WTC11 (cell line): ENCODE measurements at regions not wholly inside any gene's neighbourhood (a gene's known extent, or its start where the extent isn't known, plus 50 kb on each side); places are given as distances from the start of the nearest gene placed in this dataset.

ENCODE experiments used
- ATAC-seq: fragments of 200-7000 bp; cut with Tn5 transposase; 2 replicates; pipeline ENCODE4 v1.10.0; 2021; ENCODE audit warnings: mild to moderate bottlenecking, moderate library complexity
- CTCF ChIA-PET: fragments of 300-600 bp; sonication (Branson Sonifier 250); formaldehyde crosslinking; loops from one replicate; lab custom pipeline; 2021; ENCODE audit warnings: antibody characterized with exemption; lab: Charles Lee
- POLR2A ChIA-PET: fragments of 350-600 bp; sonication (Branson Sonifier 250); formaldehyde crosslinking; loops from one replicate; lab custom pipeline; 2021; ENCODE audit warnings: antibody characterized with exemption; lab: Charles Lee
- DNase-seq: peaks from one replicate; pipeline ENCODE4 v3.0.0; 2021; ENCODE audit warnings: low spot score
- H3K27ac Mint-ChIP-seq: 2 replicates; pipeline ENCODE4 v1.8.0; 2021; ENCODE audit warnings: mixed read lengths
- H3K27me3 Mint-ChIP-seq: 2 replicates; pipeline ENCODE4 v1.8.0; 2021; ENCODE audit warnings: low read depth, mild to moderate bottlenecking, moderate library complexity, mixed read lengths
- H3K36me3 Mint-ChIP-seq: 2 replicates; pipeline ENCODE4 v1.8.0; 2021; ENCODE audit warnings: mixed read lengths
- H3K4me1 Mint-ChIP-seq: 2 replicates; pipeline ENCODE4 v1.8.0; 2022; ENCODE audit warnings: mixed read lengths
- H3K4me3 Mint-ChIP-seq: 2 replicates; pipeline ENCODE4 v1.8.0; 2021; ENCODE audit warnings: mild to moderate bottlenecking, moderate library complexity, mixed read lengths
- H3K9me3 Mint-ChIP-seq: 2 replicates; pipeline ENCODE4 v1.8.0; 2021; ENCODE audit warnings: mixed read lengths
- ATF3 ChIP-seq: sonication (generic); formaldehyde crosslinking; conservative IDR thresholded peaks from 2 replicates; pipeline ENCODE4 v1.8.1; 2022; ENCODE audit warnings: mild to moderate bottlenecking, missing genetic modification reagents
- CREB1 ChIP-seq: sonication (generic); formaldehyde crosslinking; IDR thresholded peaks from 2 replicates; pipeline ENCODE4 v1.8.0; 2023; ENCODE audit warnings: mild to moderate bottlenecking, missing genetic modification reagents
- ETV6 ChIP-seq: sonication (generic); formaldehyde crosslinking; IDR thresholded peaks from 2 replicates; pipeline ENCODE4 v1.8.1; 2022; ENCODE audit warnings: mild to moderate bottlenecking, missing genetic modification reagents
- FOXP1 ChIP-seq: sonication (generic); formaldehyde crosslinking; IDR thresholded peaks from 2 replicates; pipeline ENCODE4 v1.8.0; 2022; ENCODE audit warnings: missing genetic modification reagents, mild to moderate bottlenecking, moderate library complexity, borderline replicate concordance
- GTF2I ChIP-seq: fragments of 250-450 bp; sonication (Bioruptor Pico); conservative IDR thresholded peaks from 2 replicates; pipeline ENCODE4 v1.4.0; 2021; ENCODE audit warnings: mild to moderate bottlenecking
- HMGA2 ChIP-seq: fragments of 250-450 bp; sonication (Bioruptor Pico); IDR thresholded peaks from 2 replicates; pipeline ENCODE4 v1.4.0; 2021; ENCODE audit warnings: mild to moderate bottlenecking, moderate library complexity
- JAZF1 ChIP-seq: fragments of 250-450 bp; sonication (Bioruptor Pico); IDR thresholded peaks from 2 replicates; pipeline ENCODE4 v1.9.0; 2021; ENCODE audit warnings: moderate library complexity, mild to moderate bottlenecking, inconsistent platforms
- KAT7 ChIP-seq: sonication (generic); formaldehyde crosslinking; IDR thresholded peaks from 2 replicates; pipeline ENCODE4 v1.8.1; 2023; ENCODE audit warnings: missing genetic modification reagents, mild to moderate bottlenecking, borderline replicate concordance
- NFATC4 ChIP-seq: fragments of 250-450 bp; sonication (Bioruptor Pico); IDR thresholded peaks from 2 replicates; pipeline ENCODE4 v1.9.0; 2021; ENCODE audit warnings: mild to moderate bottlenecking
- NR2C2 ChIP-seq: sonication (generic); formaldehyde crosslinking; IDR thresholded peaks from 2 replicates; pipeline ENCODE4 v1.8.0; 2022; ENCODE audit warnings: mild to moderate bottlenecking, missing genetic modification reagents
- SP1 ChIP-seq: sonication (generic); formaldehyde crosslinking; conservative IDR thresholded peaks from 2 replicates; pipeline ENCODE4 v1.8.1; 2022; ENCODE audit warnings: missing genetic modification reagents
- ZNF121 ChIP-seq: sonication (generic); formaldehyde crosslinking; IDR thresholded peaks from 2 replicates; pipeline ENCODE4 v1.8.0; 2023; ENCODE audit warnings: missing genetic modification reagents
- ZNF138 ChIP-seq: sonication (generic); formaldehyde crosslinking; conservative IDR thresholded peaks from 2 replicates; pipeline ENCODE4 v1.8.1; 2022; ENCODE audit warnings: mild to moderate bottlenecking, moderate library complexity, missing genetic modification reagents
- ZNF219 ChIP-seq: sonication (generic); formaldehyde crosslinking; IDR thresholded peaks from 2 replicates; pipeline ENCODE4 v1.8.0; 2023; ENCODE audit warnings: missing genetic modification reagents, mild to moderate bottlenecking, borderline replicate concordance
- ZNF232 ChIP-seq: sonication (generic); formaldehyde crosslinking; IDR thresholded peaks from 2 replicates; pipeline ENCODE4 v1.8.0; 2022; ENCODE audit warnings: mild to moderate bottlenecking, missing genetic modification reagents
- ZNF416 ChIP-seq: fragments of 250-450 bp; sonication (Bioruptor Pico); IDR thresholded peaks from 2 replicates; pipeline ENCODE4 v1.9.0; 2021; ENCODE audit warnings: mild to moderate bottlenecking, inconsistent platforms
- TF ChIP-seq, protein P1 (sequence below): fragments of 250-450 bp; sonication (Bioruptor Pico); IDR thresholded peaks from 2 replicates; pipeline ENCODE4 v1.9.0; 2021; ENCODE audit warnings: mild to moderate bottlenecking
- TF ChIP-seq, protein P2 (sequence below): sonication (generic); formaldehyde crosslinking; IDR thresholded peaks from 2 replicates; pipeline ENCODE4 v1.8.1; 2023; ENCODE audit warnings: mild to moderate bottlenecking, missing genetic modification reagents
- TF ChIP-seq, protein P3 (sequence below): sonication (generic); formaldehyde crosslinking; IDR thresholded peaks from 2 replicates; pipeline ENCODE4 v1.8.1; 2023; ENCODE audit warnings: mild to moderate bottlenecking, missing genetic modification reagents, moderate library complexity
- TF ChIP-seq, protein P4 (sequence below): fragments of 250-450 bp; sonication (Bioruptor Pico); IDR thresholded peaks from 2 replicates; pipeline ENCODE4 v1.8.0; 2021; ENCODE audit warnings: mild to moderate bottlenecking
- TF ChIP-seq, protein P5 (sequence below): sonication (generic); formaldehyde crosslinking; IDR thresholded peaks from 2 replicates; pipeline ENCODE4 v1.8.1; 2023; ENCODE audit warnings: mild to moderate bottlenecking, moderate library complexity, missing genetic modification reagents
- TF ChIP-seq, protein P6 (sequence below): sonication (generic); formaldehyde crosslinking; IDR thresholded peaks from 2 replicates; pipeline ENCODE4 v1.8.0; 2023; ENCODE audit warnings: missing genetic modification reagents, mild to moderate bottlenecking, borderline replicate concordance
- TF ChIP-seq, protein P7 (sequence below): sonication (generic); formaldehyde crosslinking; IDR thresholded peaks from 2 replicates; pipeline ENCODE4 v1.8.0; 2022; ENCODE audit warnings: mild to moderate bottlenecking, missing genetic modification reagents

DNA sequence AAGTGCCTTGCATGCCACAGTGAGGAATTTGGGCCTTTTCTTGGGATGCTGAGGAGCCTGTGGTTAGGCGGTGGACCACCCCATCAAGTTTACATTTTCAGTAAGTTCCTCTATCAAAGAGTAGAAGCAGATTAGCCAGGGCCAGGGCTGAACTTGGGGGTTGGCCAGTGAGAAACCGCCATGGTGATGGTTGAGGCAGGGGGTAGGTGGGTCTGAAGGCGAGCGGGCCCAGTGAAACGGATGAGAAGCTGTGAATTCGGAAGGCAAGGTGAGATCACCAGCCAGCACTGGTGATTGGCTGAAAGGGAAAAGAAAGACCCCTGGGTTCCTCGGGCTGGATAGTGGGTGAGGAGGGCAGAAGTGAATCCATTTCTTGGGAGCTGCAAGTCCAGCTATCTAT is 311.4 kb downstream of the CBLN1 start:
- peaks cover 14% of the 10 kb centered on the region for H3K27me3 Mint-ChIP-seq
- ATAC-seq, result no peak
- no peaks in the 10 kb centered on the region for H3K36me3 Mint-ChIP-seq
- H3K4me3 Mint-ChIP-seq, result no peak overlapping the region
- TF ChIP-seq ZNF232 (no peak), ZNF219 (CRISPR knock-in tag) (no peak), HMGA2 (CRISPR knock-in tag) (no peak), CREB1 (no peak)
- TF ChIP-seq, protein P1, sequence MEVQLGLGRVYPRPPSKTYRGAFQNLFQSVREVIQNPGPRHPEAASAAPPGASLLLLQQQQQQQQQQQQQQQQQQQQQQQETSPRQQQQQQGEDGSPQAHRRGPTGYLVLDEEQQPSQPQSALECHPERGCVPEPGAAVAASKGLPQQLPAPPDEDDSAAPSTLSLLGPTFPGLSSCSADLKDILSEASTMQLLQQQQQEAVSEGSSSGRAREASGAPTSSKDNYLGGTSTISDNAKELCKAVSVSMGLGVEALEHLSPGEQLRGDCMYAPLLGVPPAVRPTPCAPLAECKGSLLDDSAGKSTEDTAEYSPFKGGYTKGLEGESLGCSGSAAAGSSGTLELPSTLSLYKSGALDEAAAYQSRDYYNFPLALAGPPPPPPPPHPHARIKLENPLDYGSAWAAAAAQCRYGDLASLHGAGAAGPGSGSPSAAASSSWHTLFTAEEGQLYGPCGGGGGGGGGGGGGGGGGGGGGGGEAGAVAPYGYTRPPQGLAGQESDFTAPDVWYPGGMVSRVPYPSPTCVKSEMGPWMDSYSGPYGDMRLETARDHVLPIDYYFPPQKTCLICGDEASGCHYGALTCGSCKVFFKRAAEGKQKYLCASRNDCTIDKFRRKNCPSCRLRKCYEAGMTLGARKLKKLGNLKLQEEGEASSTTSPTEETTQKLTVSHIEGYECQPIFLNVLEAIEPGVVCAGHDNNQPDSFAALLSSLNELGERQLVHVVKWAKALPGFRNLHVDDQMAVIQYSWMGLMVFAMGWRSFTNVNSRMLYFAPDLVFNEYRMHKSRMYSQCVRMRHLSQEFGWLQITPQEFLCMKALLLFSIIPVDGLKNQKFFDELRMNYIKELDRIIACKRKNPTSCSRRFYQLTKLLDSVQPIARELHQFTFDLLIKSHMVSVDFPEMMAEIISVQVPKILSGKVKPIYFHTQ (CRISPR knock-in tag), result no peak
- TF ChIP-seq, protein P2, sequence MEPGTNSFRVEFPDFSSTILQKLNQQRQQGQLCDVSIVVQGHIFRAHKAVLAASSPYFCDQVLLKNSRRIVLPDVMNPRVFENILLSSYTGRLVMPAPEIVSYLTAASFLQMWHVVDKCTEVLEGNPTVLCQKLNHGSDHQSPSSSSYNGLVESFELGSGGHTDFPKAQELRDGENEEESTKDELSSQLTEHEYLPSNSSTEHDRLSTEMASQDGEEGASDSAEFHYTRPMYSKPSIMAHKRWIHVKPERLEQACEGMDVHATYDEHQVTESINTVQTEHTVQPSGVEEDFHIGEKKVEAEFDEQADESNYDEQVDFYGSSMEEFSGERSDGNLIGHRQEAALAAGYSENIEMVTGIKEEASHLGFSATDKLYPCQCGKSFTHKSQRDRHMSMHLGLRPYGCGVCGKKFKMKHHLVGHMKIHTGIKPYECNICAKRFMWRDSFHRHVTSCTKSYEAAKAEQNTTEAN, result no peak
- TF ChIP-seq, protein P3, sequence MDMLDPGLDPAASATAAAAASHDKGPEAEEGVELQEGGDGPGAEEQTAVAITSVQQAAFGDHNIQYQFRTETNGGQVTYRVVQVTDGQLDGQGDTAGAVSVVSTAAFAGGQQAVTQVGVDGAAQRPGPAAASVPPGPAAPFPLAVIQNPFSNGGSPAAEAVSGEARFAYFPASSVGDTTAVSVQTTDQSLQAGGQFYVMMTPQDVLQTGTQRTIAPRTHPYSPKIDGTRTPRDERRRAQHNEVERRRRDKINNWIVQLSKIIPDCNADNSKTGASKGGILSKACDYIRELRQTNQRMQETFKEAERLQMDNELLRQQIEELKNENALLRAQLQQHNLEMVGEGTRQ (CRISPR knock-in tag), result no peak
- TF ChIP-seq, protein P4, sequence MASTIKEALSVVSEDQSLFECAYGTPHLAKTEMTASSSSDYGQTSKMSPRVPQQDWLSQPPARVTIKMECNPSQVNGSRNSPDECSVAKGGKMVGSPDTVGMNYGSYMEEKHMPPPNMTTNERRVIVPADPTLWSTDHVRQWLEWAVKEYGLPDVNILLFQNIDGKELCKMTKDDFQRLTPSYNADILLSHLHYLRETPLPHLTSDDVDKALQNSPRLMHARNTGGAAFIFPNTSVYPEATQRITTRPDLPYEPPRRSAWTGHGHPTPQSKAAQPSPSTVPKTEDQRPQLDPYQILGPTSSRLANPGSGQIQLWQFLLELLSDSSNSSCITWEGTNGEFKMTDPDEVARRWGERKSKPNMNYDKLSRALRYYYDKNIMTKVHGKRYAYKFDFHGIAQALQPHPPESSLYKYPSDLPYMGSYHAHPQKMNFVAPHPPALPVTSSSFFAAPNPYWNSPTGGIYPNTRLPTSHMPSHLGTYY (CRISPR knock-in tag), result no peak
- TF ChIP-seq, protein P5, sequence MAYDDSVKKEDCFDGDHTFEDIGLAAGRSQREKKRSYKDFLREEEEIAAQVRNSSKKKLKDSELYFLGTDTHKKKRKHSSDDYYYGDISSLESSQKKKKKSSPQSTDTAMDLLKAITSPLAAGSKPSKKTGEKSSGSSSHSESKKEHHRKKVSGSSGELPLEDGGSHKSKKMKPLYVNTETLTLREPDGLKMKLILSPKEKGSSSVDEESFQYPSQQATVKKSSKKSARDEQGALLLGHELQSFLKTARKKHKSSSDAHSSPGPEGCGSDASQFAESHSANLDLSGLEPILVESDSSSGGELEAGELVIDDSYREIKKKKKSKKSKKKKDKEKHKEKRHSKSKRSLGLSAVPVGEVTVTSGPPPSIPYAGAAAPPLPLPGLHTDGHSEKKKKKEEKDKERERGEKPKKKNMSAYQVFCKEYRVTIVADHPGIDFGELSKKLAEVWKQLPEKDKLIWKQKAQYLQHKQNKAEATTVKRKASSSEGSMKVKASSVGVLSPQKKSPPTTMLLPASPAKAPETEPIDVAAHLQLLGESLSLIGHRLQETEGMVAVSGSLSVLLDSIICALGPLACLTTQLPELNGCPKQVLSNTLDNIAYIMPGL (CRISPR knock-in tag), result no peak
- TF ChIP-seq, protein P6, sequence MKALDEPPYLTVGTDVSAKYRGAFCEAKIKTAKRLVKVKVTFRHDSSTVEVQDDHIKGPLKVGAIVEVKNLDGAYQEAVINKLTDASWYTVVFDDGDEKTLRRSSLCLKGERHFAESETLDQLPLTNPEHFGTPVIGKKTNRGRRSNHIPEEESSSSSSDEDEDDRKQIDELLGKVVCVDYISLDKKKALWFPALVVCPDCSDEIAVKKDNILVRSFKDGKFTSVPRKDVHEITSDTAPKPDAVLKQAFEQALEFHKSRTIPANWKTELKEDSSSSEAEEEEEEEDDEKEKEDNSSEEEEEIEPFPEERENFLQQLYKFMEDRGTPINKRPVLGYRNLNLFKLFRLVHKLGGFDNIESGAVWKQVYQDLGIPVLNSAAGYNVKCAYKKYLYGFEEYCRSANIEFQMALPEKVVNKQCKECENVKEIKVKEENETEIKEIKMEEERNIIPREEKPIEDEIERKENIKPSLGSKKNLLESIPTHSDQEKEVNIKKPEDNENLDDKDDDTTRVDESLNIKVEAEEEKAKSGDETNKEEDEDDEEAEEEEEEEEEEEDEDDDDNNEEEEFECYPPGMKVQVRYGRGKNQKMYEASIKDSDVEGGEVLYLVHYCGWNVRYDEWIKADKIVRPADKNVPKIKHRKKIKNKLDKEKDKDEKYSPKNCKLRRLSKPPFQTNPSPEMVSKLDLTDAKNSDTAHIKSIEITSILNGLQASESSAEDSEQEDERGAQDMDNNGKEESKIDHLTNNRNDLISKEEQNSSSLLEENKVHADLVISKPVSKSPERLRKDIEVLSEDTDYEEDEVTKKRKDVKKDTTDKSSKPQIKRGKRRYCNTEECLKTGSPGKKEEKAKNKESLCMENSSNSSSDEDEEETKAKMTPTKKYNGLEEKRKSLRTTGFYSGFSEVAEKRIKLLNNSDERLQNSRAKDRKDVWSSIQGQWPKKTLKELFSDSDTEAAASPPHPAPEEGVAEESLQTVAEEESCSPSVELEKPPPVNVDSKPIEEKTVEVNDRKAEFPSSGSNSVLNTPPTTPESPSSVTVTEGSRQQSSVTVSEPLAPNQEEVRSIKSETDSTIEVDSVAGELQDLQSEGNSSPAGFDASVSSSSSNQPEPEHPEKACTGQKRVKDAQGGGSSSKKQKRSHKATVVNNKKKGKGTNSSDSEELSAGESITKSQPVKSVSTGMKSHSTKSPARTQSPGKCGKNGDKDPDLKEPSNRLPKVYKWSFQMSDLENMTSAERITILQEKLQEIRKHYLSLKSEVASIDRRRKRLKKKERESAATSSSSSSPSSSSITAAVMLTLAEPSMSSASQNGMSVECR (CRISPR knock-in tag), result no peak
- no peaks in the 10 kb centered on the region for H3K9me3 Mint-ChIP-seq
- ChIA-PET POLR2A (no interaction called here), CTCF (no interaction called here)
- no peak overlapping the region for H3K27ac Mint-ChIP-seq
- no peak for DNase-seq
- H3K4me1 Mint-ChIP-seq, result peaks cover 10% of the 10 kb centered on the region

DNA sequence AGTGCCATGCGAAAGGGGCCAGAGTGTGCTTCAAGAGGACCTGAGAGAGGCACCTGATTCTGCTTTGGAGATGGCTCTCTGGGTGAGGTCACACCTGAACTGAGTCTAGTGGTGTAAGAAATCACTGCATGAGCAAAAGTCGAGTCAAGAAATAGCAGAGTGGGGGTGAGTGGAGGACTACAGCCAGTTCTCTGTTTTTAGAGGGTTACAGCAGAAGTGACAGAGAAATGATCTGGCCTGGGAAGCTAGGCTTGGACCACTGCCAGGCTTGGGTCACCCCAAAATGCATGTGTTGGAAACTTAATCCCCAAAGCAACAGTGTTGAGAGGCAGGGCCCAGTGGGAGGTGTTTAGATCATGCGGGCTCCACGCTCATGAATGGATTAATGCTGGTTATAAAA is 312.0 kb downstream of the CBLN1 start:
- H3K27me3 Mint-ChIP-seq, result peaks cover 20% of the 10 kb centered on the region
- H3K4me1 Mint-ChIP-seq, result peaks cover 10% of the 10 kb centered on the region
- no peak overlapping the region for H3K27ac Mint-ChIP-seq
- CTCF ChIA-PET, result no interaction called here
- DNase-seq (no peak), ATAC-seq (no peak)
- no peaks in the 10 kb centered on the region for H3K9me3 Mint-ChIP-seq
- no peak overlapping the region for H3K4me3 Mint-ChIP-seq
- POLR2A ChIA-PET, result no interaction called here
- H3K36me3 Mint-ChIP-seq, result no peaks in the 10 kb centered on the region
- TF ChIP-seq NFATC4 (CRISPR knock-in tag), result no peak
- no peak for TF ChIP-seq ETV6 (CRISPR knock-in tag)
- TF ChIP-seq NR2C2, result no peak
- TF ChIP-seq KAT7, result no peak
- TF ChIP-seq ATF3 (CRISPR knock-in tag), result no peak
- TF ChIP-seq FOXP1 (CRISPR knock-in tag), result no peak
- TF ChIP-seq ZNF138, result no peak
- no peak for TF ChIP-seq JAZF1 (CRISPR knock-in tag)
- no peak for TF ChIP-seq ZNF121 (CRISPR knock-in tag)
- TF ChIP-seq GTF2I (CRISPR knock-in tag), result no peak
- no peak for TF ChIP-seq ZNF232
- no peak for TF ChIP-seq SP1
- no peak for TF ChIP-seq ZNF416 (CRISPR knock-in tag)
- TF ChIP-seq, protein P7, sequence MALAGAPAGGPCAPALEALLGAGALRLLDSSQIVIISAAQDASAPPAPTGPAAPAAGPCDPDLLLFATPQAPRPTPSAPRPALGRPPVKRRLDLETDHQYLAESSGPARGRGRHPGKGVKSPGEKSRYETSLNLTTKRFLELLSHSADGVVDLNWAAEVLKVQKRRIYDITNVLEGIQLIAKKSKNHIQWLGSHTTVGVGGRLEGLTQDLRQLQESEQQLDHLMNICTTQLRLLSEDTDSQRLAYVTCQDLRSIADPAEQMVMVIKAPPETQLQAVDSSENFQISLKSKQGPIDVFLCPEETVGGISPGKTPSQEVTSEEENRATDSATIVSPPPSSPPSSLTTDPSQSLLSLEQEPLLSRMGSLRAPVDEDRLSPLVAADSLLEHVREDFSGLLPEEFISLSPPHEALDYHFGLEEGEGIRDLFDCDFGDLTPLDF (CRISPR knock-in tag), result no peak
